SK-N-SH (cell line): ENCODE measurements at regions not wholly inside any gene's neighbourhood (a gene's known extent, or its start where the extent isn't known, plus 50 kb on each side); places are given as distances from the start of the nearest gene placed in this dataset.
A peak's percentile ranks its signal among the peaks of the same experiment; 100 is the strongest.

Experiments
- CTCF ChIA-PET: fragments of 300-600, 350-600 bp; formaldehyde crosslinking; extraction: SDS; loops from one replicate; lab custom pipeline; 2021; lab: Yijun Ruan, JAX
- POLR2A ChIA-PET: fragments of 350-600 bp; sonication (Branson Sonifier 250); formaldehyde crosslinking; extraction: SDS; loops from one replicate; lab custom pipeline; 2020; ENCODE audit warnings: antibody characterized with exemption, inconsistent platforms; lab: Yijun Ruan, JAX
- DNase-seq: peaks from one replicate; pipeline ENCODE4 v3.0.0; 2012
- H2AFZ ChIP-seq: fragments of 200-600 bp; sonication (generic); 2 replicates; pipeline ENCODE4 v1.8.1; 2016; ENCODE audit warnings: antibody characterized with exemption, mild to moderate bottlenecking, low read depth
- H3F3A ChIP-seq: fragments of 200-600 bp; sonication (generic); replicated peaks from 2 replicates; pipeline ENCODE3; 2016; ENCODE audit warnings: antibody characterized with exemption, mild to moderate bottlenecking; ENCODE audit not compliant: insufficient read depth
- H3K27ac ChIP-seq, 2 experiments: fragments of 200-500 bp in 1 of 2; fragments of 200-600 bp in 1 of 2; sonication (Bioruptor generic) in 1 of 2; sonication (generic), shearing (Covaris generic) in 1 of 2; 2 replicates each; pipeline versions ENCODE4 v1.5.1 to v1.6.1; 2014 to 2016; ENCODE audit warnings: low read depth in 2 of 2, inconsistent platforms in 1 of 2, low read length in 1 of 2, mild to moderate bottlenecking in 1 of 2, mixed read lengths in 1 of 2
- H3K27me3 ChIP-seq: fragments of 200-600 bp; sonication (generic), shearing (Covaris generic); 2 replicates; pipeline ENCODE4 v1.6.1; 2016; ENCODE audit warnings: mixed run types; ENCODE audit not compliant: insufficient read depth
- H3K36me3 ChIP-seq, 2 experiments: fragments of 200-500 bp in 1 of 2; fragments of 200-600 bp in 1 of 2; sonication (Bioruptor generic) in 1 of 2; sonication (generic) in 1 of 2; replicated peaks in 1 of 2; 2 replicates each; pipeline versions ENCODE3 to v1.5.1; 2014 to 2016; ENCODE audit warnings: low read length in 1 of 2, mild to moderate bottlenecking in 1 of 2; ENCODE audit not compliant: insufficient read depth in 2 of 2, control insufficient read depth in 1 of 2
- H3K4me1 ChIP-seq, 2 experiments: fragments of 200-500 bp in 1 of 2; fragments of 200-600 bp in 1 of 2; sonication (Bioruptor generic) in 1 of 2; sonication (generic), shearing (Covaris generic) in 1 of 2; 2 replicates each; pipeline versions ENCODE4 v1.5.1 to v1.6.1; 2014 to 2016; ENCODE audit warnings: low read depth in 1 of 2, low read length in 1 of 2, mixed run types in 1 of 2; ENCODE audit not compliant: insufficient read depth in 2 of 2, control insufficient read depth in 1 of 2
- H3K4me2 ChIP-seq: fragments of 200-600 bp; sonication (generic), shearing (Covaris generic); 2 replicates; pipeline ENCODE4 v1.6.1; 2017; ENCODE audit warnings: mixed run types
- H3K4me3 ChIP-seq, 2 experiments: fragments of 200-500 bp in 1 of 2; fragments of 200-600 bp in 1 of 2; sonication (Bioruptor generic) in 1 of 2; sonication (generic), shearing (Covaris generic) in 1 of 2; 2 replicates each; pipeline versions ENCODE4 v1.5.1 to v1.8.1; 2014 to 2016; ENCODE audit warnings: low read depth in 2 of 2, inconsistent platforms in 1 of 2, low read length in 1 of 2, mild to moderate bottlenecking in 1 of 2, mixed read lengths in 1 of 2, moderate library complexity in 1 of 2
- H3K79me2 ChIP-seq: fragments of 200-600 bp; sonication (generic); 2 replicates; pipeline ENCODE4 v1.8.1; 2017; ENCODE audit warnings: mild to moderate bottlenecking; ENCODE audit not compliant: insufficient read depth
- H3K9ac ChIP-seq: fragments of 200-600 bp; sonication (generic); 2 replicates; pipeline ENCODE4 v1.6.1; 2017; ENCODE audit warnings: mixed run types
- H3K9me2 ChIP-seq: fragments of 200-600 bp; sonication (generic); 2 replicates; pipeline ENCODE4 v1.6.1; 2017; ENCODE audit warnings: mixed run types
- H3K9me3 ChIP-seq: fragments of 200-600 bp; sonication (generic); 2 replicates; pipeline ENCODE4 v1.6.1; 2017; ENCODE audit warnings: mixed run types, mild to moderate bottlenecking, moderate library complexity
- H4K20me1 ChIP-seq: fragments of 200-600 bp; sonication (generic); 2 replicates; pipeline ENCODE4 v1.6.1; 2017; ENCODE audit warnings: mild to moderate bottlenecking, mixed run types; ENCODE audit not compliant: insufficient read depth
- CHD2 ChIP-seq: fragments of 150-350 bp; IDR thresholded peaks from 2 replicates; pipeline ENCODE4 v1.6.1; 2018; ENCODE audit warnings: low read length; ENCODE audit not compliant: partially characterized antibody
- EZH2phosphoT487 ChIP-seq: fragments of 200-600 bp; sonication (generic); IDR thresholded peaks from 2 replicates; pipeline ENCODE4 v1.6.1; 2017; ENCODE audit warnings: low read depth, mixed run types, mild to moderate bottlenecking, antibody characterized with exemption, moderate library complexity, borderline replicate concordance
- FOSL2 ChIP-seq: IDR thresholded peaks from 2 replicates; pipeline ENCODE4 v1.4.0; 2012; ENCODE audit warnings: low read depth, mild to moderate bottlenecking, moderate library complexity, borderline replicate concordance
- FOXJ3 ChIP-seq: sonication (generic); formaldehyde crosslinking; IDR thresholded peaks from 2 replicates; pipeline ENCODE4 v1.5.1; 2020; ENCODE audit warnings: mild to moderate bottlenecking, missing genetic modification reagents
- FOXM1 ChIP-seq: IDR thresholded peaks from 2 replicates; pipeline ENCODE4 v1.4.0; 2012; ENCODE audit warnings: low read depth, mild to moderate bottlenecking
- GABPA ChIP-seq: IDR thresholded peaks from 2 replicates; pipeline ENCODE4 v1.4.0; 2012; ENCODE audit warnings: low read depth, mild to moderate bottlenecking
- IRF3 ChIP-seq: fragments of 150-350 bp; IDR thresholded peaks from 2 replicates; pipeline ENCODE4 v1.6.1; 2016; ENCODE audit warnings: mild to moderate bottlenecking, low read depth, low read length
- MXI1 ChIP-seq: IDR thresholded peaks from 2 replicates; pipeline ENCODE4 v1.6.1; 2012; ENCODE audit warnings: mild to moderate bottlenecking, low read depth, low read length, improper control_type of control experiment
- NFIC ChIP-seq: IDR thresholded peaks from 2 replicates; pipeline ENCODE4 v1.4.0; 2012; ENCODE audit warnings: borderline replicate concordance
- NRF1 ChIP-seq: IDR thresholded peaks from 2 replicates; pipeline ENCODE4 v1.6.1; 2012; ENCODE audit warnings: low read depth, mild to moderate bottlenecking, low read length
- POLR2AphosphoS5 ChIP-seq: IDR thresholded peaks from 2 replicates; pipeline ENCODE4 v1.6.1; 2012; ENCODE audit warnings: low read depth, low read length
- RCOR1 ChIP-seq: fragments of 150-350 bp; IDR thresholded peaks from 2 replicates; pipeline ENCODE4 v1.6.1; 2017; ENCODE audit warnings: antibody characterized with exemption, low read length
- RXRA ChIP-seq: IDR thresholded peaks from 2 replicates; pipeline ENCODE4 v1.4.0; 2012; ENCODE audit warnings: low read depth, mild to moderate bottlenecking, borderline replicate concordance
- SIN3A ChIP-seq: IDR thresholded peaks from 2 replicates; pipeline ENCODE4 v1.6.1; 2012; ENCODE audit warnings: low read depth, mild to moderate bottlenecking, low read length, moderate library complexity, borderline replicate concordance
- SMC3 ChIP-seq: IDR thresholded peaks from 2 replicates; pipeline ENCODE4 v1.6.1; 2012; ENCODE audit warnings: low read depth, low read length, improper control_type of control experiment
- TAF1 ChIP-seq: IDR thresholded peaks from 2 replicates; pipeline ENCODE4 v1.6.1; 2012; ENCODE audit warnings: low read depth, mild to moderate bottlenecking, low read length, moderate library complexity, borderline replicate concordance
- TCF12 ChIP-seq: IDR thresholded peaks from 2 replicates; pipeline ENCODE4 v1.4.0; 2012
- USF2 ChIP-seq: fragments of 150-350 bp; IDR thresholded peaks from 2 replicates; pipeline ENCODE4 v1.6.1; 2017; ENCODE audit warnings: antibody characterized with exemption, low read length, low read depth, borderline replicate concordance
- YY1 ChIP-seq: IDR thresholded peaks from 2 replicates; pipeline ENCODE4 v1.4.0; 2012; ENCODE audit warnings: low read depth, mild to moderate bottlenecking
- WGBS: methylation state at CpG from one replicate; pipeline ENCODE4 v1.1.6; 2017; ENCODE audit warnings: low lambda C conversion rate; 5-methylcytosine and 5-hydroxymethylcytosine counted together

- CTCF ChIA-PET = no interaction called here
- TF ChIP-seq MXI1 (no peak), NRF1 (no peak), FOXM1 (no peak), USF2 (no peak), POLR2AphosphoS5 (no peak), RCOR1 (no peak), FOSL2 (no peak), SIN3A (no peak), EZH2phosphoT487 (no peak), FOXJ3 (CRISPR knock-in tag) (no peak), RXRA (no peak), YY1 (no peak), TCF12 (no peak), IRF3 (no peak), TAF1 (no peak), SMC3 (no peak), GABPA (no peak), NFIC (no peak), CHD2 (no peak)
Measured at GRCh38 chr6:85866758-85867401, 224.2 kb upstream of the SYNCRIP start.

More at GRCh38 chr6:85866758-85867401, 224.2 kb upstream of the SYNCRIP start:
- Histone ChIP-seq H3K27me3 (no peaks in the 10 kb centered on the region), H3K4me2 (peak overlapping the region; percentile 32; the same call in 1 of the 2 replicates), H3K9ac (no peak overlapping the region), H3K36me3 (no peaks in the 10 kb centered on the region), H3K79me2 (no peaks in the 10 kb centered on the region), H3F3A (no peaks in the 10 kb centered on the region), H4K20me1 (no peaks in the 10 kb centered on the region), H3K9me3 (no peaks in the 10 kb centered on the region), H2AFZ (no peak overlapping the region), H3K9me2 (no peaks in the 10 kb centered on the region), H3K27ac (no peak overlapping the region), H3K4me3 (no peak overlapping the region; a peak in 1 of 4 replicates), H3K4me1 (peaks cover 0 to 2% of the 10 kb centered on the region in 2 experiments; a peak in 1 of 4 replicates)
- WGBS = 40% methylated on average over 9 of the region's 10 CpGs
- no peak for DNase-seq
- POLR2A ChIA-PET = no interaction called here
